Loucy (cell line): ENCODE measurements at regions not wholly inside any gene's neighbourhood (a gene's known extent, or its start where the extent isn't known, plus 50 kb on each side); places are given as distances from the start of the nearest gene placed in this dataset.

ENCODE experiments used
- EZH2phosphoT487 ChIP-seq: fragments of 200-600 bp; IDR thresholded peaks from 2 replicates; pipeline ENCODE4 v1.6.1; 2018; ENCODE audit warnings: antibody characterized with exemption, mild to moderate bottlenecking, moderate library complexity, borderline replicate concordance
- TF ChIP-seq, protein P1 (sequence below): fragments of 200-600 bp; sonication (generic); conservative IDR thresholded peaks from 2 replicates; pipeline ENCODE4 v1.5.1; 2014; ENCODE audit warnings: mild to moderate bottlenecking, antibody characterized with exemption, low read length

- TF ChIP-seq, protein P1, sequence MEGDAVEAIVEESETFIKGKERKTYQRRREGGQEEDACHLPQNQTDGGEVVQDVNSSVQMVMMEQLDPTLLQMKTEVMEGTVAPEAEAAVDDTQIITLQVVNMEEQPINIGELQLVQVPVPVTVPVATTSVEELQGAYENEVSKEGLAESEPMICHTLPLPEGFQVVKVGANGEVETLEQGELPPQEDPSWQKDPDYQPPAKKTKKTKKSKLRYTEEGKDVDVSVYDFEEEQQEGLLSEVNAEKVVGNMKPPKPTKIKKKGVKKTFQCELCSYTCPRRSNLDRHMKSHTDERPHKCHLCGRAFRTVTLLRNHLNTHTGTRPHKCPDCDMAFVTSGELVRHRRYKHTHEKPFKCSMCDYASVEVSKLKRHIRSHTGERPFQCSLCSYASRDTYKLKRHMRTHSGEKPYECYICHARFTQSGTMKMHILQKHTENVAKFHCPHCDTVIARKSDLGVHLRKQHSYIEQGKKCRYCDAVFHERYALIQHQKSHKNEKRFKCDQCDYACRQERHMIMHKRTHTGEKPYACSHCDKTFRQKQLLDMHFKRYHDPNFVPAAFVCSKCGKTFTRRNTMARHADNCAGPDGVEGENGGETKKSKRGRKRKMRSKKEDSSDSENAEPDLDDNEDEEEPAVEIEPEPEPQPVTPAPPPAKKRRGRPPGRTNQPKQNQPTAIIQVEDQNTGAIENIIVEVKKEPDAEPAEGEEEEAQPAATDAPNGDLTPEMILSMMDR = no peak
- TF ChIP-seq EZH2phosphoT487 = no peak
Measured at GRCh38 chr10:16259726-16260125, 177.1 kb upstream of the PTER start.
